GM19023 (cell line): ENCODE measurements at regions not wholly inside any gene's neighbourhood (a gene's known extent, or its start where the extent isn't known, plus 50 kb on each side); places are given as distances from the start of the nearest gene placed in this dataset.

Experiments used
- ATAC-seq: cut with Tn5 transposase; IDR thresholded peaks from one replicate; pipeline ENCODE4 v1.9.1; 2021; ENCODE audit warnings: mild to moderate bottlenecking, moderate library complexity; ENCODE audit not compliant: unreplicated experiment

- no peak for ATAC-seq
Observed at GRCh38 chr3:101946906-101947305, 97.6 kb downstream of the NFKBIZ start.

- ATAC-seq: peak; percentile 76
Observed at GRCh38 chr3:101950510-101950909, 101.2 kb downstream of the NFKBIZ start.

- ATAC-seq: peak; percentile 14
Observed at GRCh38 chr3:101950985-101951733, 101.8 kb downstream of the NFKBIZ start.

- ATAC-seq: no peak
Observed at GRCh38 chr3:101954361-101954760, 105.0 kb downstream of the NFKBIZ start.

- ATAC-seq: no peak
Observed at GRCh38 chr3:101954936-101955335, 105.6 kb downstream of the NFKBIZ start.

GRCh38 chr3:101962055-101962454, 112.7 kb downstream of the NFKBIZ start:
- no peak for ATAC-seq

- ATAC-seq: no peak
Observed at GRCh38 chr3:101963902-101964362, 114.6 kb downstream of the NFKBIZ start.

- ATAC-seq: no peak
Observed at GRCh38 chr3:101964861-101965260, 115.5 kb downstream of the NFKBIZ start.

- ATAC-seq: no peak
Observed at GRCh38 chr3:101966226-101966625, 116.9 kb downstream of the NFKBIZ start.

GRCh38 chr3:101970212-101970611, 120.9 kb downstream of the NFKBIZ start:
- ATAC-seq: no peak

GRCh38 chr3:101970905-101971304, 121.6 kb downstream of the NFKBIZ start:
- no peak for ATAC-seq

GRCh38 chr3:101972430-101973162, 123.3 kb downstream of the NFKBIZ start:
- no peak for ATAC-seq

- ATAC-seq: no peak
Observed at GRCh38 chr3:101973163-101973505, 123.8 kb downstream of the NFKBIZ start.

- peak; percentile 46 for ATAC-seq
Observed at GRCh38 chr3:101975415-101975814, 126.1 kb downstream of the NFKBIZ start.

GRCh38 chr3:101976473-101976872, 127.2 kb downstream of the NFKBIZ start:
- peak; percentile 84 for ATAC-seq

- no peak for ATAC-seq
Observed at GRCh38 chr3:101978348-101978747, 129.0 kb downstream of the NFKBIZ start.

- no peak for ATAC-seq
Observed at GRCh38 chr3:101979033-101979432, 129.7 kb downstream of the NFKBIZ start.

- ATAC-seq: no peak
Observed at GRCh38 chr3:101984356-101984755, 135.0 kb downstream of the NFKBIZ start.

- no peak for ATAC-seq
Observed at GRCh38 chr3:101988596-101988995, 139.3 kb downstream of the NFKBIZ start.

GRCh38 chr3:101989578-101990200, 140.4 kb downstream of the NFKBIZ start:
- no peak for ATAC-seq

GRCh38 chr3:101992863-101993262, 143.5 kb downstream of the NFKBIZ start:
- ATAC-seq: no peak

GRCh38 chr3:101994386-101994785, 145.1 kb downstream of the NFKBIZ start:
- no peak for ATAC-seq
